ENCODE measurements at regions not wholly inside any gene's neighbourhood (a gene's known extent, or its start where the extent isn't known, plus 50 kb on each side); places are given as distances from the start of the nearest gene placed in this dataset.

- TF ChIP-seq CTCF (IDR thresholded peaks at IDR 0.05): no peak
- TF ChIP-seq POLR2A (IDR thresholded peaks at IDR 0.05): no peak
Measured at GRCh38 chr7:21281193-21281592, 146.7 kb upstream of the SP4 start.

All from suprapubic skin (tissue), 3 donors.